Esophagus squamous epithelium (tissue), 4 donors: ENCODE measurements at regions not wholly inside any gene's neighbourhood (a gene's known extent, or its start where the extent isn't known, plus 50 kb on each side); places are given as distances from the start of the nearest gene placed in this dataset.

Experiments used
- POLR2A ChIP-seq, 4 donors: fragments of 450-650 bp; IDR thresholded peaks; one replicate each; pipeline ENCODE4 v1.6.1; 2017; ENCODE audit warnings: antibody characterized with exemption in 4 of 4, mild to moderate bottlenecking in 4 of 4, moderate library complexity in 3 of 4
- TF ChIP-seq, protein P1 (sequence below), 6 experiments: fragments of 450-650 bp in 4 of 6; fragments of 200-600 bp in 2 of 6; sonication (generic) in 2 of 6; IDR thresholded peaks; one replicate each; pipeline ENCODE4 v1.5.1; 2016 to 2019; ENCODE audit warnings: antibody characterized with exemption in 6 of 6, mild to moderate bottlenecking in 4 of 6, moderate library complexity in 4 of 6

GRCh38 chr1:166300767-166301166 lies 134.0 kb upstream of the FAM78B start:
- TF ChIP-seq, protein P1, sequence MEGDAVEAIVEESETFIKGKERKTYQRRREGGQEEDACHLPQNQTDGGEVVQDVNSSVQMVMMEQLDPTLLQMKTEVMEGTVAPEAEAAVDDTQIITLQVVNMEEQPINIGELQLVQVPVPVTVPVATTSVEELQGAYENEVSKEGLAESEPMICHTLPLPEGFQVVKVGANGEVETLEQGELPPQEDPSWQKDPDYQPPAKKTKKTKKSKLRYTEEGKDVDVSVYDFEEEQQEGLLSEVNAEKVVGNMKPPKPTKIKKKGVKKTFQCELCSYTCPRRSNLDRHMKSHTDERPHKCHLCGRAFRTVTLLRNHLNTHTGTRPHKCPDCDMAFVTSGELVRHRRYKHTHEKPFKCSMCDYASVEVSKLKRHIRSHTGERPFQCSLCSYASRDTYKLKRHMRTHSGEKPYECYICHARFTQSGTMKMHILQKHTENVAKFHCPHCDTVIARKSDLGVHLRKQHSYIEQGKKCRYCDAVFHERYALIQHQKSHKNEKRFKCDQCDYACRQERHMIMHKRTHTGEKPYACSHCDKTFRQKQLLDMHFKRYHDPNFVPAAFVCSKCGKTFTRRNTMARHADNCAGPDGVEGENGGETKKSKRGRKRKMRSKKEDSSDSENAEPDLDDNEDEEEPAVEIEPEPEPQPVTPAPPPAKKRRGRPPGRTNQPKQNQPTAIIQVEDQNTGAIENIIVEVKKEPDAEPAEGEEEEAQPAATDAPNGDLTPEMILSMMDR (IDR thresholded peaks at IDR 0.05): no peak
- no peak for TF ChIP-seq POLR2A (IDR thresholded peaks at IDR 0.05)
